Activated CD4-positive, alpha-beta T cell treated with anti-CD3 and anti-CD28 coated beads, Interleukin-2, amount 10 ng/mL, durations not matched to agents 7 days and 5 days (primary cell): ENCODE measurements at regions not wholly inside any gene's neighbourhood (a gene's known extent, or its start where the extent isn't known, plus 50 kb on each side); places are given as distances from the start of the nearest gene placed in this dataset.
"Not testable (repeated sequence)": the region's sequence is repeated elsewhere in the genome, so short reads cannot be mapped to it uniquely, and the experiment has no call there.

Experiments used
- CTCF ChIA-PET: fragments of 350-600 bp; sonication (Branson Sonifier 250); formaldehyde crosslinking; loops from one replicate; lab custom pipeline; 2021; ENCODE audit warnings: antibody characterized with exemption; lab: Charles Lee
- POLR2A ChIA-PET: fragments of 350-600 bp; sonication (Branson Sonifier 250); formaldehyde crosslinking; loops from one replicate; lab custom pipeline; 2021; ENCODE audit warnings: antibody characterized with exemption; lab: Charles Lee
- DNase-seq: peaks from one replicate; pipeline ENCODE4 v3.0.0-alpha.2; 2020
- H3K27ac Mint-ChIP-seq: one replicate; pipeline ENCODE4 v1.8.0; 2021; ENCODE audit warnings: mild to moderate bottlenecking, moderate library complexity, mixed read lengths
- H3K27me3 Mint-ChIP-seq: one replicate; pipeline ENCODE4 v1.8.0; 2021; ENCODE audit warnings: mixed read lengths
- H3K36me3 Mint-ChIP-seq: one replicate; pipeline ENCODE4 v1.8.0; 2021; ENCODE audit warnings: low read depth, mixed read lengths
- H3K4me1 Mint-ChIP-seq: one replicate; pipeline ENCODE4 v1.8.0; 2021; ENCODE audit warnings: mixed read lengths
- H3K4me3 Mint-ChIP-seq: one replicate; pipeline ENCODE4 v1.8.0; 2021; ENCODE audit warnings: mild to moderate bottlenecking, moderate library complexity, mixed read lengths
- H3K9me3 Mint-ChIP-seq: one replicate; pipeline ENCODE4 v1.8.0; 2021; ENCODE audit warnings: mixed read lengths

- H3K27ac Mint-ChIP-seq, DNase-seq, H3K4me3 Mint-ChIP-seq, H3K4me1 Mint-ChIP-seq, POLR2A ChIA-PET, H3K9me3 Mint-ChIP-seq, H3K27me3 Mint-ChIP-seq, CTCF ChIA-PET, H3K36me3 Mint-ChIP-seq: not testable (repeated sequence)
Measured at GRCh38 chr7:6882321-6882721, 56.2 kb upstream of the CCZ1B start.

DNA sequence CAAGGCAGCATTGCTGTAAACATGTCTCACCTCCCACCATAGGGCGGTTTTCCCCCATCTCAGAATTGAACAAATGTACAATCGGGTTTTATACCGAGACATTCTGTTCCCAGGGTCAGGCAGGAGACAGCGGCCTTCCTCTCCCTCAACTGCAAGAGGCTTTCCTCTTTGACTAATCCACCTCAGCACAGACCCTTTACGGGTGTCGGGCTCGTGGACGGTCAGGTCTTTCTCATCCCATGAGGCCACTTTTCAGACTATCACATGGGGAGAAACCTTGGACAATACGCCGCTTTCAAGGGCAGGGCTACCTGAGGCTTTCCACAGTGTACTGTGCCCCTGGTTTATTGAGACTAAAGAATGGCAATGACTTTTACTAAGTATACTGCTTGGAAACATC lies 57.7 kb upstream of the CCZ1B start:
- POLR2A ChIA-PET, H3K4me3 Mint-ChIP-seq, H3K27me3 Mint-ChIP-seq, H3K4me1 Mint-ChIP-seq, DNase-seq, CTCF ChIA-PET, H3K9me3 Mint-ChIP-seq, H3K36me3 Mint-ChIP-seq, H3K27ac Mint-ChIP-seq: not testable (repeated sequence)

- H3K27me3 Mint-ChIP-seq: no peaks in the 10 kb centered on the region
- DNase-seq: no peak
- H3K4me1 Mint-ChIP-seq: peaks cover 2% of the 10 kb centered on the region
- H3K4me3 Mint-ChIP-seq: no peak overlapping the region
- CTCF ChIA-PET: no interaction called here
- POLR2A ChIA-PET: no interaction called here
- H3K9me3 Mint-ChIP-seq: no peaks in the 10 kb centered on the region
- H3K27ac Mint-ChIP-seq: no peak overlapping the region
- no peaks in the 10 kb centered on the region for H3K36me3 Mint-ChIP-seq
Measured at GRCh38 chr7:6886198-6886597, 60.1 kb upstream of the CCZ1B start.

GRCh38 chr7:6888267-6889045 lies 62.4 kb upstream of the CCZ1B start:
- H3K27ac Mint-ChIP-seq, H3K9me3 Mint-ChIP-seq, POLR2A ChIA-PET, H3K27me3 Mint-ChIP-seq, H3K4me3 Mint-ChIP-seq, CTCF ChIA-PET, H3K36me3 Mint-ChIP-seq, DNase-seq, H3K4me1 Mint-ChIP-seq: not testable (repeated sequence)

- Mint-ChIP-seq H3K4me3 (no peak overlapping the region), H3K27me3 (no peaks in the 10 kb centered on the region), H3K4me1 (peaks cover 2% of the 10 kb centered on the region), H3K9me3 (no peaks in the 10 kb centered on the region), H3K36me3 (no peaks in the 10 kb centered on the region), H3K27ac (no peak overlapping the region)
- DNase-seq: no peak
- POLR2A ChIA-PET: interaction anchor here (0.6 kb wide), 1 partner anchor 983 kb away, joined by 7 read pairs; no protein-coding TSS in a partner anchor
- CTCF ChIA-PET: no interaction called here
Measured at GRCh38 chr7:6889252-6889812, 63.3 kb upstream of the CCZ1B start.

- POLR2A ChIA-PET, DNase-seq, CTCF ChIA-PET, H3K27ac Mint-ChIP-seq, H3K9me3 Mint-ChIP-seq, H3K4me3 Mint-ChIP-seq, H3K4me1 Mint-ChIP-seq, H3K27me3 Mint-ChIP-seq, H3K36me3 Mint-ChIP-seq: not testable (repeated sequence)
Measured at GRCh38 chr7:6902097-6902518, 76.0 kb upstream of the CCZ1B start.

DNA sequence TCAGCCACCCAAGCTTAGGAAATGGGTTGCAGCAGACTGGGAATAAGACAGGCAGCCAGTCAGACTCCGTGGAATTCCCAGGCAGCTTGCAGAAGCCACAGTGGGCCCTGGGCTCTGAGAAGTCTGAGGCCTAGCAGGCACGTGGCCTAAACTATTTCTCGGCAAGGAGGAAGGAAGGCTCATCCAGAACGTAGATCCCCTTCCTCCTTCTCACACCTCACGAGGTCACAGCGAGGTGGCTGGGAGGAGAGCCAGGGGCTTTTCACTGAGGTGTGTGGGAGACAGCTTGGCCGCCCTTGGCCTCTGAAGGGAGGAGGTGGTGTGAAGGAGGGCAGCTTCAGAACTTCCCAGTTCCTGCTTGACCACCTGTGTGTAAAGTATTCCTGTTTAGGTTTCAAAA lies 77.2 kb upstream of the CCZ1B start:
- H3K27me3 Mint-ChIP-seq, POLR2A ChIA-PET, H3K27ac Mint-ChIP-seq, CTCF ChIA-PET, H3K4me1 Mint-ChIP-seq, DNase-seq, H3K36me3 Mint-ChIP-seq, H3K4me3 Mint-ChIP-seq, H3K9me3 Mint-ChIP-seq: not testable (repeated sequence)

DNA sequence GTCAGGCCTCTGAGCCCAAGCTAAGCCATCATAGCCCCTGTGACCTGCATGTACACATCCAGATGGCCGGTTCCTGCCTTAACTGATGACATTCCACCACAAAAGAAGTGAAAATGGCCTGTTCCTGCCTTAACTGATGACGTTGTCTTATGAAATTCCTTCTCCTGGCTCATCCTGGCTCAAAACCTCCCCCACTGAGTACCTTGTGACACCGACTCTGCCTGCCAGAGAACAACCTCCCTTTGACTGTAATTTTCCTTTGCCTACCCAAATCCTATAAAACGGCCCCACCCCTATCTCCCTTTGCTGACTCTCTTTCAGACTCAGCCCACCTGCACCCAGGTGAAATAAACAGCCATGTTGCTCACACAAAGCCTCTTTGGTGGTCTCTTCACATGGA lies 77.7 kb upstream of the CCZ1B start:
- H3K9me3 Mint-ChIP-seq, CTCF ChIA-PET, H3K4me1 Mint-ChIP-seq, DNase-seq, H3K36me3 Mint-ChIP-seq, POLR2A ChIA-PET, H3K27me3 Mint-ChIP-seq, H3K4me3 Mint-ChIP-seq, H3K27ac Mint-ChIP-seq: not testable (repeated sequence)

- DNase-seq: no peak
- CTCF ChIA-PET: no interaction called here
- Mint-ChIP-seq H3K4me1 (no peaks in the 10 kb centered on the region), H3K27ac (no peak overlapping the region), H3K36me3 (no peaks in the 10 kb centered on the region), H3K27me3 (peaks cover 6% of the 10 kb centered on the region), H3K9me3 (peaks cover 2% of the 10 kb centered on the region), H3K4me3 (no peak overlapping the region)
- POLR2A ChIA-PET: no interaction called here
Measured at GRCh38 chr7:6917258-6917657, 91.2 kb upstream of the CCZ1B start.

DNA sequence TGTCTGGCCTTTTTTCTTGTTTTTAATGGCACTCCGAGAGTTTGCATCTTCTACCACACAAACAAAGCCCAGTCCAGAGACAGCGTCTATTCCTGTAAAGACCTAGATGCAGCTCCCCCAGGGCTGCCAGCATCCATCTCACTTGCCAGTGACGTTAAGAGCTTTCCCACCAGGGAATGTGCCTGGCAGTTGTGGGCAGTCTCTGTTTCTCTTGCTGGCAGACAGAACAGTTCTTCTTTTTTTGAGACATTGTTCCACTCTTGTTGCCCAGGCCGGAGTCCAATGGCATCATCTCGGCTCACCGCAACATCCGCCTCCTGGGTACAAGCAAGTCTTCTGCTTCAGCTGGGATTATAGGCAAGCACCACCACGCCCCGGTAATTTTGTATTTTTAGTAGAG lies 93.1 kb upstream of the CCZ1B start:
- POLR2A ChIA-PET, H3K9me3 Mint-ChIP-seq, H3K27me3 Mint-ChIP-seq, H3K4me1 Mint-ChIP-seq, H3K27ac Mint-ChIP-seq, DNase-seq, H3K4me3 Mint-ChIP-seq, CTCF ChIA-PET, H3K36me3 Mint-ChIP-seq: not testable (repeated sequence)

GRCh38 chr7:6924523-6924922 lies 98.4 kb upstream of the CCZ1B start:
- H3K9me3 Mint-ChIP-seq, H3K4me1 Mint-ChIP-seq, POLR2A ChIA-PET, H3K27me3 Mint-ChIP-seq, CTCF ChIA-PET, DNase-seq, H3K27ac Mint-ChIP-seq, H3K4me3 Mint-ChIP-seq, H3K36me3 Mint-ChIP-seq: not testable (repeated sequence)

DNA sequence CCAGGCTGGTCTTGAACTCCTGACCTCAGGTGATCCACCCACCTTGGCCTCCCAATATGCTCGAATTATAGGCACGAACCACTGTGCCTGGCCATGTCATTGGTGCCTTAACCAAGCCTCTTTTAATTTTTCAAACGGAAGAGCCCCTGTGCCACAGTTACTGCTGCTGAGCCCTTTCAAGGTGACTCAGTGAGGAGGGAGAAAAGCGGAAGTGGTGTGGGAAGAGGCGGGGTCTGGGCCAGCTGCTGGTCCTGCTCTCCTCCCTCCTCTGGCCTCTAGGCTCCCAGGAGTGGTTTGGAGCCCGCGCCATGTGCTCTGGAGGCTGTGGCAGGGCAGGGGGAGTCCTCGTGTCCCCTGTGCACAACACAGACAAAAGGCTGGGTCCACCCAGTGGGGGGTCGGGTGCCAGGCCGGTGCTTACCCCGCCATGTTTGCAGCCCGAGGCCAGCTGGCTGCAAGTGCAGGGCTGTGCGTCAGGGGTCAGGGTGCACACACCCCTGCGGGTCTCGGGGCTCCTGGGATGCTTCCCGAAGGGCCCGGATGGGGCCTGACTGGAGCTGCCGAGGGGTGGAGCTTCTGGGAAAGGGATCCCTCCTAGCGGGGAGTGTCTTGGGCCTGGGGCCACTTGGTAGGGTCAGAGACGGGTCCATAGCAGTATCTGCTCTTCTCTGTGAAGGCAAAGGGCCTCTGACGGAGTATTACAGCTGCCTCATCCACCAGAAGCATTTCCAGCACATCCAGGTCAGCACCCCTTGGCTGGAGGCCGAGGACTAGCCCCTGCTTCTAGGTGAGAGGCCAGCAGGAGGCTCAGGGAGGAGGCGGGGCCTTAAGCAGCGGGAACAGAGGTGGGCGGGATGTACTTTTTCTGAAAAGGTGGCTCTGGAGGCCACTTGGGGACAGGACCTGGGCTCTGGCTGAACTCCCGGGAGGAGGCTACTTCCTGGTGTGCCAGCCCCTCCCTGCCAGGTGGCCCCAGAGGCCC lies 100.4 kb upstream of the CCZ1B start:
- H3K27me3 Mint-ChIP-seq, H3K4me1 Mint-ChIP-seq, H3K27ac Mint-ChIP-seq, DNase-seq, H3K9me3 Mint-ChIP-seq, H3K36me3 Mint-ChIP-seq, POLR2A ChIA-PET, H3K4me3 Mint-ChIP-seq, CTCF ChIA-PET: not testable (repeated sequence)

DNA sequence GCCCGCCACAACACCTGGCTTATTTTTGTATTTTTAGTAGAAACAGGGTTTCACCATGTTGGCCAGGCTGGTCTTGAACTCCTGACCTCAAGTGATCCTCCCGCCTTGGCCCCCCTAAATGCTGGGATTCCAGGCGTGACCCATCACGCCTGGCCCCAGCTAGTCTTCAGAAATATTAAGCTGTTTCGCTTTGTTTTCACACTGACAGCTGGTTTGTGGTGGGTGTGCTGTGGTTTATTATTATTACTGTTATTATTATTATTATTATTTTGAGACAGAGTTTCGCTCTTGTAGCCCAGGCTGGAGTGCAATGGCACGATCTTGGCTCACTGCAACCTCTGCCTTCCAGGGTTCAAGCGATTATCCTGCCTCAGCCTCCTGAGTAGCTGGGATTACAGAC lies 101.6 kb upstream of the CCZ1B start:
- H3K4me3 Mint-ChIP-seq, H3K36me3 Mint-ChIP-seq, H3K9me3 Mint-ChIP-seq, DNase-seq, POLR2A ChIA-PET, H3K4me1 Mint-ChIP-seq, CTCF ChIA-PET, H3K27ac Mint-ChIP-seq, H3K27me3 Mint-ChIP-seq: not testable (repeated sequence)
